ENCODE measurements at regions not wholly inside any gene's neighbourhood (a gene's known extent, or its start where the extent isn't known, plus 50 kb on each side); places are given as distances from the start of the nearest gene placed in this dataset.

- no peaks in the 10 kb centered on the region for H3K36me3 ChIP-seq (replicated peaks in 1 of 2; ENCODE audit: control insufficient read depth in 1 of 2, insufficient read depth in 2 of 2, low read length in 2 of 2)
- POLR2A ChIA-PET: no interaction called here
- no peaks in the 10 kb centered on the region for H4K20me1 ChIP-seq (ENCODE audit: insufficient read depth, low read length)
- in situ Hi-C loops (cut with HindIII; ENCODE audit: extremely low pct_ligation_motif_present, low pct_unique_long_range_greater_than_20kb): no loop called here
- H3K9me3 ChIP-seq (ENCODE audit: low read length): no peaks in the 10 kb centered on the region
- no peak overlapping the region for H3K4me2 ChIP-seq (ENCODE audit: low read depth, low read length)
- no peak overlapping the region for H3K27ac ChIP-seq (ENCODE audit: extremely low read length, insufficient read depth, low read length)
- ATAC-seq (no peak), DNase-seq (ENCODE audit: low spot score) (no peak), FAIRE-seq (no peak)
- H3K9ac ChIP-seq (ENCODE audit: insufficient read depth, low read depth, low read length): no peak overlapping the region
- CTCF ChIA-PET (ENCODE audit: low intra/inter-chr PET ratio, low total read pairs): no interaction called here
- BruUV-seq (replicated peaks): no TSS peak
- 45% methylated on average over 6 of the region's 7 CpGs for WGBS (ENCODE audit: low lambda C conversion rate)
- H3K79me2 ChIP-seq (ENCODE audit: insufficient read depth, low read length): no peaks in the 10 kb centered on the region
- peaks cover 0 to 12% of the 10 kb centered on the region in 2 experiments; a peak in 2 of 5 replicates for H3K27me3 ChIP-seq (ENCODE audit: control insufficient read depth in 1 of 2, insufficient read depth in 2 of 2, low read length in 2 of 2)
- no peak overlapping the region for H3K4me3 ChIP-seq (replicated peaks in 1 of 3; ENCODE audit: insufficient read depth in 1 of 3, low read depth in 2 of 3, low read length in 3 of 3)
- H3K4me1 ChIP-seq (ENCODE audit: insufficient read depth, low read length): no peaks in the 10 kb centered on the region
- H2AFZ ChIP-seq (ENCODE audit: low read length): no peak overlapping the region
- intact Hi-C loops (cut with micrococcal nuclease; ENCODE audit: unreplicated experiment): no loop called here
- TF ChIP-seq PBX3 (CRISPR knock-in tag; IDR thresholded peaks at IDR 0.05; ENCODE audit: borderline replicate concordance): no peak
- no peak for TF ChIP-seq ZNF710 (CRISPR knock-in tag; IDR thresholded peaks at IDR 0.05; ENCODE audit: borderline replicate concordance)
- no peak for TF ChIP-seq ZNF3 (CRISPR knock-in tag; IDR thresholded peaks at IDR 0.05)
- TF ChIP-seq KAT7 (CRISPR knock-in tag; IDR thresholded peaks at IDR 0.05; ENCODE audit: borderline replicate concordance): no peak
- TF ChIP-seq BCLAF1 (IDR thresholded peaks at IDR 0.05): no peak
- TF ChIP-seq ZNF720 (CRISPR knock-in tag; IDR thresholded peaks at IDR 0.05): no peak
- TF ChIP-seq ZSCAN5A (CRISPR knock-in tag; IDR thresholded peaks at IDR 0.05; ENCODE audit: borderline replicate concordance): no peak
- no peak for TF ChIP-seq CREM (IDR thresholded peaks at IDR 0.05)
- TF ChIP-seq CREM (CRISPR knock-in tag; IDR thresholded peaks at IDR 0.05): no peak
- no peak for TF ChIP-seq GATAD2A (CRISPR knock-in tag; IDR thresholded peaks at IDR 0.05)
- no peak for TF ChIP-seq E2F5 (CRISPR knock-in tag; conservative IDR thresholded peaks at IDR 0.05)
- no peak for TF ChIP-seq GPBP1L1 (CRISPR knock-in tag; IDR thresholded peaks at IDR 0.05)
- no peak for TF ChIP-seq ZNF576 (CRISPR knock-in tag; IDR thresholded peaks at IDR 0.05)
- no peak for TF ChIP-seq ZNF230 (CRISPR knock-in tag; IDR thresholded peaks at IDR 0.05)
- no peak for TF ChIP-seq RFX1 (IDR thresholded peaks at IDR 0.05)
Measured at GRCh38 chr4:10245751-10246150, 129.2 kb upstream of the WDR1 start.
